ENCODE measurements at regions not wholly inside any gene's neighbourhood (a gene's known extent, or its start where the extent isn't known, plus 50 kb on each side); places are given as distances from the start of the nearest gene placed in this dataset.

GRCh38 chr10:121033366-121033765, 182.2 kb downstream of the WDR11 start:
- 92% methylated on average over 2 to 3 of the region's 3 CpGs for WGBS, 2 experiments (ENCODE audit: insufficient coverage in 2 of 2)
- Histone ChIP-seq H3K4me3 (ENCODE audit: extremely low read depth, insufficient read depth, low read length, poor library complexity, severe bottlenecking) (no peak overlapping the region), H3K27ac (ENCODE audit: low read depth, low read length, severe bottlenecking) (no peak overlapping the region)

GRCh38 chr10:121036431-121036830, 185.3 kb downstream of the WDR11 start:
- no peak overlapping the region for H3K4me3 ChIP-seq (ENCODE audit: extremely low read depth, insufficient read depth, low read length, poor library complexity, severe bottlenecking)
- peak overlapping the region; percentile 10 for H3K27ac ChIP-seq (ENCODE audit: low read depth, low read length, severe bottlenecking)
- peaks cover 13% of the 10 kb centered on the region for H3K4me1 ChIP-seq (ENCODE audit: control insufficient read depth, insufficient read depth, low read length, poor library complexity, severe bottlenecking)
- no peaks in the 10 kb centered on the region for H3K9me3 ChIP-seq (ENCODE audit: control insufficient read depth, low read length)
- H3K36me3 ChIP-seq (ENCODE audit: control insufficient read depth, insufficient read depth, low read length): no peaks in the 10 kb centered on the region
- WGBS, 2 experiments (ENCODE audit: insufficient coverage in 2 of 2): 76 to 93% methylated on average over 3 of the region's 4 CpGs

More at GRCh38 chr10:121033366-121033765, 182.2 kb downstream of the WDR11 start:
- H3K9me3 ChIP-seq (ENCODE audit: control insufficient read depth, low read length): no peaks in the 10 kb centered on the region
- H3K36me3 ChIP-seq (ENCODE audit: control insufficient read depth, insufficient read depth, low read length): no peaks in the 10 kb centered on the region
- H3K4me1 ChIP-seq (ENCODE audit: control insufficient read depth, insufficient read depth, low read length, poor library complexity, severe bottlenecking): peaks cover 13% of the 10 kb centered on the region

- Histone ChIP-seq H3K36me3 (ENCODE audit: control insufficient read depth, insufficient read depth, low read length) (no peaks in the 10 kb centered on the region), H3K27ac (ENCODE audit: low read depth, low read length, severe bottlenecking) (no peak overlapping the region), H3K4me1 (ENCODE audit: control insufficient read depth, insufficient read depth, low read length, poor library complexity, severe bottlenecking) (peaks cover 6% of the 10 kb centered on the region), H3K4me3 (ENCODE audit: extremely low read depth, insufficient read depth, low read length, poor library complexity, severe bottlenecking) (no peak overlapping the region), H3K9me3 (ENCODE audit: control insufficient read depth, low read length) (no peaks in the 10 kb centered on the region)
- 92 to 93% methylated on average over 4 of the region's 4 CpGs for WGBS, 2 experiments (ENCODE audit: insufficient coverage in 2 of 2)
These were observed 190.3 kb downstream of the WDR11 start for GRCh38 chr10:121041499-121041898.

GRCh38 chr10:121041906-121042305, 190.7 kb downstream of the WDR11 start:
- H3K9me3 ChIP-seq (ENCODE audit: control insufficient read depth, low read length): no peaks in the 10 kb centered on the region
- no peak overlapping the region for H3K4me3 ChIP-seq (ENCODE audit: extremely low read depth, insufficient read depth, low read length, poor library complexity, severe bottlenecking)
- peaks cover 2% of the 10 kb centered on the region for H3K4me1 ChIP-seq (ENCODE audit: control insufficient read depth, insufficient read depth, low read length, poor library complexity, severe bottlenecking)
- WGBS, 2 experiments (ENCODE audit: insufficient coverage in 2 of 2): 81 to 90% methylated on average over 2 to 3 of the region's 3 CpGs
- H3K36me3 ChIP-seq (ENCODE audit: control insufficient read depth, insufficient read depth, low read length): no peaks in the 10 kb centered on the region
- no peak overlapping the region for H3K27ac ChIP-seq (ENCODE audit: low read depth, low read length, severe bottlenecking)

GRCh38 chr10:121042342-121042741, 191.2 kb downstream of the WDR11 start:
- 86 to 100% methylated on average over 1 to 2 of the region's 3 CpGs for WGBS, 2 experiments (ENCODE audit: insufficient coverage in 2 of 2)
- H3K36me3 ChIP-seq (ENCODE audit: control insufficient read depth, insufficient read depth, low read length): no peaks in the 10 kb centered on the region
- no peaks in the 10 kb centered on the region for H3K4me1 ChIP-seq (ENCODE audit: control insufficient read depth, insufficient read depth, low read length, poor library complexity, severe bottlenecking)
- no peaks in the 10 kb centered on the region for H3K9me3 ChIP-seq (ENCODE audit: control insufficient read depth, low read length)
- no peak overlapping the region for H3K27ac ChIP-seq (ENCODE audit: low read depth, low read length, severe bottlenecking)
- H3K4me3 ChIP-seq (ENCODE audit: extremely low read depth, insufficient read depth, low read length, poor library complexity, severe bottlenecking): no peak overlapping the region

GRCh38 chr10:121043124-121043849, 192.1 kb downstream of the WDR11 start:
- H3K27ac ChIP-seq (ENCODE audit: low read depth, low read length, severe bottlenecking): peak overlapping the region; percentile 50
- 92% methylated on average over 12 to 16 of the region's 20 CpGs for WGBS, 2 experiments (ENCODE audit: insufficient coverage in 2 of 2)

GRCh38 chr10:121048749-121049148, 197.6 kb downstream of the WDR11 start:
- 80 to 100% methylated on average over 1 to 2 of the region's 3 CpGs for WGBS, 2 experiments (ENCODE audit: insufficient coverage in 2 of 2)
- H3K36me3 ChIP-seq (ENCODE audit: control insufficient read depth, insufficient read depth, low read length): no peaks in the 10 kb centered on the region
- H3K4me1 ChIP-seq (ENCODE audit: control insufficient read depth, insufficient read depth, low read length, poor library complexity, severe bottlenecking): no peaks in the 10 kb centered on the region
- no peaks in the 10 kb centered on the region for H3K9me3 ChIP-seq (ENCODE audit: control insufficient read depth, low read length)
- no peak overlapping the region for H3K4me3 ChIP-seq (ENCODE audit: extremely low read depth, insufficient read depth, low read length, poor library complexity, severe bottlenecking)
- H3K27ac ChIP-seq (ENCODE audit: low read depth, low read length, severe bottlenecking): no peak overlapping the region

More at GRCh38 chr10:121043124-121043849, 192.1 kb downstream of the WDR11 start:
- no peaks in the 10 kb centered on the region for H3K9me3 ChIP-seq (ENCODE audit: control insufficient read depth, low read length)
- no peaks in the 10 kb centered on the region for H3K36me3 ChIP-seq (ENCODE audit: control insufficient read depth, insufficient read depth, low read length)
- no peaks in the 10 kb centered on the region for H3K4me1 ChIP-seq (ENCODE audit: control insufficient read depth, insufficient read depth, low read length, poor library complexity, severe bottlenecking)
- H3K4me3 ChIP-seq (ENCODE audit: extremely low read depth, insufficient read depth, low read length, poor library complexity, severe bottlenecking): no peak overlapping the region

- WGBS, 2 experiments (ENCODE audit: insufficient coverage in 2 of 2): 83% methylated on average over 1 of the region's 2 CpGs; no CpG with 5 or more reads in 1 of the 2 experiments
These were observed 198.3 kb downstream of the WDR11 start for GRCh38 chr10:121049489-121049888.

GRCh38 chr10:121049923-121050322, 198.8 kb downstream of the WDR11 start:
- 80% methylated on average over 1 of the region's 1 CpG; no CpG with 5 or more reads in 1 of the 2 experiments for WGBS, 2 experiments (ENCODE audit: insufficient coverage in 2 of 2)
- no peak overlapping the region for H3K27ac ChIP-seq (ENCODE audit: low read depth, low read length, severe bottlenecking)

More at GRCh38 chr10:121049489-121049888, 198.3 kb downstream of the WDR11 start:
- Histone ChIP-seq H3K4me3 (ENCODE audit: extremely low read depth, insufficient read depth, low read length, poor library complexity, severe bottlenecking) (no peak overlapping the region), H3K36me3 (ENCODE audit: control insufficient read depth, insufficient read depth, low read length) (no peaks in the 10 kb centered on the region), H3K4me1 (ENCODE audit: control insufficient read depth, insufficient read depth, low read length, poor library complexity, severe bottlenecking) (no peaks in the 10 kb centered on the region), H3K27ac (ENCODE audit: low read depth, low read length, severe bottlenecking) (no peak overlapping the region), H3K9me3 (ENCODE audit: control insufficient read depth, low read length) (no peaks in the 10 kb centered on the region)

GRCh38 chr10:121051171-121051570, 200.0 kb downstream of the WDR11 start:
- no peaks in the 10 kb centered on the region for H3K9me3 ChIP-seq (ENCODE audit: control insufficient read depth, low read length)
- WGBS, 2 experiments (ENCODE audit: insufficient coverage in 2 of 2): 96 to 100% methylated on average over 1 to 3 of the region's 3 CpGs
- H3K27ac ChIP-seq (ENCODE audit: low read depth, low read length, severe bottlenecking): no peak overlapping the region
- no peak overlapping the region for H3K4me3 ChIP-seq (ENCODE audit: extremely low read depth, insufficient read depth, low read length, poor library complexity, severe bottlenecking)
- H3K4me1 ChIP-seq (ENCODE audit: control insufficient read depth, insufficient read depth, low read length, poor library complexity, severe bottlenecking): no peaks in the 10 kb centered on the region
- no peaks in the 10 kb centered on the region for H3K36me3 ChIP-seq (ENCODE audit: control insufficient read depth, insufficient read depth, low read length)

More at GRCh38 chr10:121049923-121050322, 198.8 kb downstream of the WDR11 start:
- Histone ChIP-seq H3K4me1 (ENCODE audit: control insufficient read depth, insufficient read depth, low read length, poor library complexity, severe bottlenecking) (no peaks in the 10 kb centered on the region), H3K9me3 (ENCODE audit: control insufficient read depth, low read length) (no peaks in the 10 kb centered on the region), H3K4me3 (ENCODE audit: extremely low read depth, insufficient read depth, low read length, poor library complexity, severe bottlenecking) (no peak overlapping the region), H3K36me3 (ENCODE audit: control insufficient read depth, insufficient read depth, low read length) (no peaks in the 10 kb centered on the region)

- H3K36me3 ChIP-seq (ENCODE audit: control insufficient read depth, insufficient read depth, low read length): no peaks in the 10 kb centered on the region
- H3K9me3 ChIP-seq (ENCODE audit: control insufficient read depth, low read length): no peaks in the 10 kb centered on the region
- no peak overlapping the region for H3K27ac ChIP-seq (ENCODE audit: low read depth, low read length, severe bottlenecking)
- WGBS, 2 experiments (ENCODE audit: insufficient coverage in 2 of 2): 80 to 93% methylated on average over 1 to 2 of the region's 3 CpGs
- no peaks in the 10 kb centered on the region for H3K4me1 ChIP-seq (ENCODE audit: control insufficient read depth, insufficient read depth, low read length, poor library complexity, severe bottlenecking)
- H3K4me3 ChIP-seq (ENCODE audit: extremely low read depth, insufficient read depth, low read length, poor library complexity, severe bottlenecking): no peak overlapping the region
These were observed 200.6 kb downstream of the WDR11 start for GRCh38 chr10:121051696-121052279.
